Esophagus muscularis mucosa (tissue), 3 donors: ENCODE measurements at regions not wholly inside any gene's neighbourhood (a gene's known extent, or its start where the extent isn't known, plus 50 kb on each side); places are given as distances from the start of the nearest gene placed in this dataset.

ENCODE experiments used
- CTCF ChIP-seq, 3 experiments: fragments of 200-600 bp in 2 of 3; fragments of 450-650 bp in 1 of 3; sonication (generic) in 2 of 3; IDR thresholded peaks; one replicate each; pipeline ENCODE4 v1.5.1; 2017 to 2019; ENCODE audit warnings: antibody characterized with exemption in 3 of 3, mild to moderate bottlenecking in 2 of 3, moderate library complexity in 1 of 3
- POLR2A ChIP-seq: fragments of 450-650 bp; IDR thresholded peaks from one replicate; pipeline ENCODE4 v1.6.1; 2017; ENCODE audit warnings: antibody characterized with exemption, moderate library complexity, mild to moderate bottlenecking, low read depth
- POLR2AphosphoS5 ChIP-seq, 2 donors: sonication (generic); formaldehyde crosslinking; IDR thresholded peaks; one replicate each; pipeline ENCODE4 v1.6.1; 2017; ENCODE audit warnings: antibody characterized with exemption in 2 of 2

DNA sequence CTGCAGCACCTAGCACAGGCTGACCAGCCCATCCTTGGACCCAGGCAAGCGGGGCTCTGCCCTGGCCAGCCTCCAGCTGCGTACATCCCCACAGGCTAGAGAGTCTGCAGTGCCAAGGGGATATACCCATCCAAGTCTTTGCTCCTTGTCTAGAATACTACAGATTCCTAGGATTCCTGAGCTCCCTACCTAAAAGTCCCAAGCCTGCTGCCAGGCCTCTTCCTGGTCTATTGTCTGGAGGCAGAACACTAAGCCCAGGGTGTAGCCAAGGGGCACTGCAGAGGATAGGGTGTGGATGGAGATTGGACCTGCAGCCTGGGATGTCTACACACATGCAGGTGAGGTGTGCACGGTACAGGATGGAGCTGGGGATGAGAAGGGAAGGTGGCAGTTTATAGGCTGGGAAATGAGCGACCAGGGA is 90.0 kb upstream of the SIRPA start:
- TF ChIP-seq CTCF (IDR thresholded peaks at IDR 0.05) (no peak), POLR2A (no peak), POLR2AphosphoS5 (IDR thresholded peaks at IDR 0.05) (no peak)
